ENCODE measurements at regions not wholly inside any gene's neighbourhood (a gene's known extent, or its start where the extent isn't known, plus 50 kb on each side); places are given as distances from the start of the nearest gene placed in this dataset.

GRCh38 chr9:78753039-78753438, 456.1 kb downstream of the PSAT1 start:
- TF ChIP-seq CTCF (IDR thresholded peaks at IDR 0.05) (no peak), POLR2A (IDR thresholded peaks at IDR 0.05) (no peak)

Data from thyroid gland (tissue), 4 donors.